Keratinocyte (primary cell): ENCODE measurements at regions not wholly inside any gene's neighbourhood (a gene's known extent, or its start where the extent isn't known, plus 50 kb on each side); places are given as distances from the start of the nearest gene placed in this dataset.

Source experiments
- DNase-seq: peaks from one replicate; pipeline ENCODE4 v3.0.0-alpha.2; 2011; ENCODE audit warnings: low read depth, missing footprints, low spot score
- FAIRE-seq: peaks from 2 replicates; lab custom pipeline; 2011; peaks lifted over from hg19 to GRCh38; lab: Jason Lieb, UNC
- H2AFZ ChIP-seq: 2 replicates; pipeline ENCODE4 v1.6.0; 2012; ENCODE audit warnings: low read length, control low read depth, inconsistent platforms; ENCODE audit not compliant: control insufficient read depth
- H3K27ac ChIP-seq: 2 replicates; pipeline ENCODE4 v1.5.1; 2011; ENCODE audit warnings: low read length; ENCODE audit not compliant: control insufficient read depth, insufficient read depth
- H3K27me3 ChIP-seq: 3 replicates; pipeline ENCODE4 v1.6.0; 2011; ENCODE audit warnings: low read length; ENCODE audit not compliant: control insufficient read depth, insufficient read depth; ENCODE audit errors: extremely low read depth
- H3K36me3 ChIP-seq, 2 experiments: 2 replicates in 1 of 2; 3 replicates in 1 of 2; pipeline ENCODE4 v1.5.1; 2011; ENCODE audit warnings: low read length in 2 of 2, mild to moderate bottlenecking in 1 of 2; ENCODE audit not compliant: control insufficient read depth in 2 of 2, insufficient read depth in 2 of 2; ENCODE audit errors: extremely low read depth in 1 of 2
- H3K4me1 ChIP-seq: 3 replicates; pipeline ENCODE4 v1.5.1; 2011; ENCODE audit warnings: low read length; ENCODE audit not compliant: control insufficient read depth, insufficient read depth; ENCODE audit errors: extremely low read depth
- H3K4me2 ChIP-seq: 3 replicates; pipeline ENCODE4 v1.6.0; 2011; ENCODE audit warnings: low read depth, low read length; ENCODE audit not compliant: control insufficient read depth, insufficient read depth; ENCODE audit errors: extremely low read depth
- H3K4me3 ChIP-seq, 3 experiments: fragments of 200-600 bp in 1 of 3; sonication (generic) in 1 of 3; 2 replicates in 2 of 3; 3 replicates in 1 of 3; pipeline ENCODE4 v1.5.1; 2011 to 2016; ENCODE audit warnings: low read length in 3 of 3, mild to moderate bottlenecking in 3 of 3, control low read depth in 2 of 3, inconsistent platforms in 1 of 3, low read depth in 1 of 3, mixed read lengths in 1 of 3, mixed run types in 1 of 3, moderate library complexity in 1 of 3; ENCODE audit not compliant: control insufficient read depth in 2 of 3, insufficient read depth in 2 of 3; ENCODE audit errors: extremely low read depth in 1 of 3
- H3K79me2 ChIP-seq: 2 replicates; pipeline ENCODE4 v1.6.0; 2012; ENCODE audit warnings: low read length; ENCODE audit not compliant: control insufficient read depth, insufficient read depth
- H3K9ac ChIP-seq: 3 replicates; pipeline ENCODE4 v1.6.0; 2011; ENCODE audit warnings: low read length; ENCODE audit not compliant: control insufficient read depth, insufficient read depth; ENCODE audit errors: extremely low read depth
- H3K9me1 ChIP-seq: 3 replicates; pipeline ENCODE4 v1.6.0; 2011; ENCODE audit warnings: low read length; ENCODE audit not compliant: control insufficient read depth, insufficient read depth; ENCODE audit errors: extremely low read depth
- H3K9me3 ChIP-seq: 2 replicates; pipeline ENCODE4 v1.5.1; 2012; ENCODE audit warnings: low read depth, low read length; ENCODE audit not compliant: control insufficient read depth
- H4K20me1 ChIP-seq: 3 replicates; pipeline ENCODE4 v1.6.0; 2011; ENCODE audit warnings: low read length; ENCODE audit not compliant: control insufficient read depth, insufficient read depth; ENCODE audit errors: extremely low read depth
- EZH2 ChIP-seq: IDR thresholded peaks from one replicate; pipeline ENCODE4 v1.6.1; 2012; ENCODE audit warnings: inconsistent platforms, mild to moderate bottlenecking, low read length, moderate library complexity
- dilution Hi-C: fragments of 300-500 bp; cut with MboI; formaldehyde crosslinking; loops from one replicate; pipeline ENCODE4 v1.7.0; 2020; ENCODE audit warnings: low sequenced_read_pairs; ENCODE audit not compliant: extremely low pct_ligation_motif_present
- TF ChIP-seq, protein P1 (sequence below), 3 experiments: IDR thresholded peaks in 1 of 3; conservative IDR thresholded peaks in 1 of 3; optimal IDR thresholded peaks in 1 of 3; 2 replicates in 2 of 3; 3 replicates in 1 of 3; pipeline versions ENCODE3 to v1.5.1; 2011; ENCODE audit warnings: low read length in 3 of 3, mild to moderate bottlenecking in 3 of 3, moderate library complexity in 2 of 3, control low read depth in 1 of 3, inconsistent platforms in 1 of 3; ENCODE audit not compliant: insufficient read depth in 2 of 3; ENCODE audit errors: extremely low read depth in 1 of 3

DNA sequence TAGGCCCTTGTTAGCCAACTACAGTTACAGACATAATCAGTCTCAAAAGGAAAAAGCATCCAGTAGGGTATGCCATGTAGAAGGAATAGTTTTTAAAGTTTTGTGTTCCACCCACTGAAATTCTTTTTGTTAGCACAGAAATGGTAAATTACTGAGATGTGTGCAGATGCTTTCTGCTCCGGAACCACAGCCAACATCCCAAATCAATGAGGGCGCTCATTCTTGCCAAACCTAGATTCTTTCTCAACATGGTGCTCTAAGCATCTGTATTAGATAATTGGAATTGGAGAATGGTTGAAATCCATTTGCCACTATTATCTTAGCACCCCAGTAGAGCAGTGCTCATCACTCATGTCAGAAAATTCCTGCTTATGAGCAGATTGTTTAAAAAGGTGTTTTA lies 127.8 kb downstream of the SEC61B start:
- H3K4me1 ChIP-seq, result no peaks in the 10 kb centered on the region
- H3K9ac ChIP-seq, result no peak overlapping the region
- no peaks in the 10 kb centered on the region for H3K9me1 ChIP-seq
- H3K9me3 ChIP-seq, result no peaks in the 10 kb centered on the region
- DNase-seq (no peak), FAIRE-seq (no peak)
- no peak overlapping the region for H3K27ac ChIP-seq
- H3K4me3 ChIP-seq, result no peak overlapping the region
- H3K36me3 ChIP-seq, result no peaks in the 10 kb centered on the region
- dilution Hi-C loops, result no loop called here
- TF ChIP-seq, protein P1, sequence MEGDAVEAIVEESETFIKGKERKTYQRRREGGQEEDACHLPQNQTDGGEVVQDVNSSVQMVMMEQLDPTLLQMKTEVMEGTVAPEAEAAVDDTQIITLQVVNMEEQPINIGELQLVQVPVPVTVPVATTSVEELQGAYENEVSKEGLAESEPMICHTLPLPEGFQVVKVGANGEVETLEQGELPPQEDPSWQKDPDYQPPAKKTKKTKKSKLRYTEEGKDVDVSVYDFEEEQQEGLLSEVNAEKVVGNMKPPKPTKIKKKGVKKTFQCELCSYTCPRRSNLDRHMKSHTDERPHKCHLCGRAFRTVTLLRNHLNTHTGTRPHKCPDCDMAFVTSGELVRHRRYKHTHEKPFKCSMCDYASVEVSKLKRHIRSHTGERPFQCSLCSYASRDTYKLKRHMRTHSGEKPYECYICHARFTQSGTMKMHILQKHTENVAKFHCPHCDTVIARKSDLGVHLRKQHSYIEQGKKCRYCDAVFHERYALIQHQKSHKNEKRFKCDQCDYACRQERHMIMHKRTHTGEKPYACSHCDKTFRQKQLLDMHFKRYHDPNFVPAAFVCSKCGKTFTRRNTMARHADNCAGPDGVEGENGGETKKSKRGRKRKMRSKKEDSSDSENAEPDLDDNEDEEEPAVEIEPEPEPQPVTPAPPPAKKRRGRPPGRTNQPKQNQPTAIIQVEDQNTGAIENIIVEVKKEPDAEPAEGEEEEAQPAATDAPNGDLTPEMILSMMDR (optimal IDR thresholded peaks at IDR 0.05 in 1 of 3, IDR thresholded peaks at IDR 0.05 in 1 of 3, conservative IDR thresholded peaks at IDR 0.05 in 1 of 3; ENCODE audit: extremely low read depth in 1 of 3, insufficient read depth in 2 of 3, low read length in 3 of 3), result no peak
- TF ChIP-seq EZH2, result no peak
- no peaks in the 10 kb centered on the region for H3K27me3 ChIP-seq
- H3K4me2 ChIP-seq, result no peak overlapping the region
- H4K20me1 ChIP-seq, result no peaks in the 10 kb centered on the region
- no peak overlapping the region for H2AFZ ChIP-seq
- H3K79me2 ChIP-seq, result no peaks in the 10 kb centered on the region

DNA sequence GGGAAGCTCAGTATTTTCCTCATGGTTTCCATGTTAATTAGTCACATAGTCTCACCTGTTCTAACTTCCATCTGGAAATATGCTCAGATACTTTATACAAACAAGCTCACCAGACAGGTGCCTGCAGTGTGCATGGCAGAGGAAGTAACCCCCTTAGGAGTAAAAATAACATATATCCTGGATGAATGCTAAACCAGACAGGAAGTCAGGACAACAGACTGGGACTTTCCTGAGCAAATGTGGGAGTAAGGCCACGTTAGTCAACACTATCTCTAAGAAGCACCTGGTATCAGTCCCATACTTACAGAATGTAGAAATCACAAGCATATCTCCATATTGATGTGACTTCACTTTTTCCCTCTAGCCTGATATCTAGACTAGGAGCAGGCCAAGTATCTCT lies 128.4 kb downstream of the SEC61B start:
- dilution Hi-C loops, result no loop called here
- Histone ChIP-seq H3K9ac (no peak overlapping the region), H2AFZ (no peak overlapping the region), H3K9me1 (no peaks in the 10 kb centered on the region), H3K9me3 (no peaks in the 10 kb centered on the region), H3K4me1 (no peaks in the 10 kb centered on the region), H3K4me2 (no peak overlapping the region), H4K20me1 (no peaks in the 10 kb centered on the region), H3K27ac (no peak overlapping the region), H3K79me2 (no peaks in the 10 kb centered on the region), H3K36me3 (no peaks in the 10 kb centered on the region), H3K27me3 (no peaks in the 10 kb centered on the region), H3K4me3 (no peak overlapping the region)
- FAIRE-seq (no peak), DNase-seq (no peak)
- no peak for TF ChIP-seq EZH2
- TF ChIP-seq, protein P1 (optimal IDR thresholded peaks at IDR 0.05 in 1 of 3, IDR thresholded peaks at IDR 0.05 in 1 of 3, conservative IDR thresholded peaks at IDR 0.05 in 1 of 3; ENCODE audit: extremely low read depth in 1 of 3, insufficient read depth in 2 of 3, low read length in 3 of 3), result no peak
